ENCODE measurements at regions not wholly inside any gene's neighbourhood (a gene's known extent, or its start where the extent isn't known, plus 50 kb on each side); places are given as distances from the start of the nearest gene placed in this dataset.

GRCh38 chr9:642014-642413, 199.5 kb upstream of the DMRT1 start:
- Histone ChIP-seq H3K9ac (ENCODE audit: low read length) (no peak overlapping the region), H3K36me3 (ENCODE audit: control insufficient read depth in 1 of 2, insufficient read depth in 2 of 2, low read length in 2 of 2) (no peaks in the 10 kb centered on the region), H2BK120ac (ENCODE audit: insufficient read depth, low read length, poor library complexity) (no peak overlapping the region), H3K79me1 (ENCODE audit: low read length) (no peaks in the 10 kb centered on the region), H3K79me2 (ENCODE audit: control insufficient read depth, insufficient read depth, low read length, poor library complexity) (no peaks in the 10 kb centered on the region), H4K8ac (ENCODE audit: low read depth, low read length) (no peak overlapping the region), H3K4me3 (ENCODE audit: low read depth, low read length) (no peak overlapping the region), H3K23ac (ENCODE audit: low read length) (no peak overlapping the region), H3K18ac (ENCODE audit: low read length) (no peak overlapping the region), H3K9me3 (ENCODE audit: insufficient read depth, low read depth, low read length) (no peaks in the 10 kb centered on the region), H3K14ac (ENCODE audit: low read length) (no peak overlapping the region), H2AK5ac (ENCODE audit: low read length) (peak overlapping the region; percentile 37), H4K12ac (ENCODE audit: low read depth, low read length) (no peak overlapping the region), H4K91ac (ENCODE audit: low read depth, low read length) (no peak overlapping the region), H3K4me1 (ENCODE audit: control insufficient read depth in 1 of 2, insufficient read depth in 2 of 2, low read length in 2 of 2) (no peaks in the 10 kb centered on the region), H2BK12ac (ENCODE audit: low read length) (no peak overlapping the region), H2BK5ac (ENCODE audit: low read depth, low read length, poor library complexity) (no peak overlapping the region), H3K27me3 (ENCODE audit: insufficient read depth, low read length) (no peaks in the 10 kb centered on the region), H3K27ac (ENCODE audit: low read depth, low read length) (no peak overlapping the region), H3K4ac (ENCODE audit: low read depth, low read length) (no peak overlapping the region), H2AFZ (ENCODE audit: insufficient read depth, low read length, poor library complexity) (no peak overlapping the region), H3K4me2 (ENCODE audit: low read length) (no peak overlapping the region)
- WGBS (ENCODE audit: extremely low coverage, insufficient coverage, insufficient read length), result no CpG with 5 or more reads among the region's 6 CpGs
- no peak for DNase-seq

GRCh38 chr9:643966-644365, 197.5 kb upstream of the DMRT1 start:
- Histone ChIP-seq H4K12ac (ENCODE audit: low read depth, low read length) (no peak overlapping the region), H3K23ac (ENCODE audit: low read length) (no peak overlapping the region), H4K91ac (ENCODE audit: low read depth, low read length) (no peak overlapping the region), H3K4me2 (ENCODE audit: low read length) (no peak overlapping the region), H3K4me1 (ENCODE audit: control insufficient read depth in 1 of 2, insufficient read depth in 2 of 2, low read length in 2 of 2) (no peaks in the 10 kb centered on the region), H2BK120ac (ENCODE audit: insufficient read depth, low read length, poor library complexity) (no peak overlapping the region), H3K36me3 (ENCODE audit: control insufficient read depth in 1 of 2, insufficient read depth in 2 of 2, low read length in 2 of 2) (no peaks in the 10 kb centered on the region), H2AK5ac (ENCODE audit: low read length) (no peak overlapping the region), H4K8ac (ENCODE audit: low read depth, low read length) (no peak overlapping the region), H3K18ac (ENCODE audit: low read length) (no peak overlapping the region), H3K4me3 (ENCODE audit: low read depth, low read length) (no peak overlapping the region), H3K4ac (ENCODE audit: low read depth, low read length) (no peak overlapping the region), H3K14ac (ENCODE audit: low read length) (no peak overlapping the region), H2BK12ac (ENCODE audit: low read length) (no peak overlapping the region), H3K79me2 (ENCODE audit: control insufficient read depth, insufficient read depth, low read length, poor library complexity) (no peaks in the 10 kb centered on the region), H2BK5ac (ENCODE audit: low read depth, low read length, poor library complexity) (no peak overlapping the region), H3K9me3 (ENCODE audit: insufficient read depth, low read depth, low read length) (no peaks in the 10 kb centered on the region), H3K79me1 (ENCODE audit: low read length) (no peaks in the 10 kb centered on the region), H2AFZ (ENCODE audit: insufficient read depth, low read length, poor library complexity) (no peak overlapping the region), H3K9ac (ENCODE audit: low read length) (no peak overlapping the region), H3K27ac (ENCODE audit: low read depth, low read length) (no peak overlapping the region), H3K27me3 (ENCODE audit: insufficient read depth, low read length) (no peaks in the 10 kb centered on the region)
- WGBS (ENCODE audit: extremely low coverage, insufficient coverage, insufficient read length), result no CpG with 5 or more reads among the region's 5 CpGs
- no peak for DNase-seq

GRCh38 chr9:647522-647921, 194.0 kb upstream of the DMRT1 start:
- Histone ChIP-seq H4K12ac (ENCODE audit: low read depth, low read length) (no peak overlapping the region), H3K79me2 (ENCODE audit: control insufficient read depth, insufficient read depth, low read length, poor library complexity) (no peaks in the 10 kb centered on the region), H3K9ac (ENCODE audit: low read length) (no peak overlapping the region), H3K9me3 (ENCODE audit: insufficient read depth, low read depth, low read length) (no peaks in the 10 kb centered on the region), H2AK5ac (ENCODE audit: low read length) (no peak overlapping the region), H3K79me1 (ENCODE audit: low read length) (no peaks in the 10 kb centered on the region), H3K27ac (ENCODE audit: low read depth, low read length) (no peak overlapping the region), H4K8ac (ENCODE audit: low read depth, low read length) (no peak overlapping the region), H3K18ac (ENCODE audit: low read length) (no peak overlapping the region), H4K91ac (ENCODE audit: low read depth, low read length) (no peak overlapping the region), H3K4me3 (ENCODE audit: low read depth, low read length) (no peak overlapping the region), H3K4me2 (ENCODE audit: low read length) (no peak overlapping the region), H3K36me3 (ENCODE audit: control insufficient read depth in 1 of 2, insufficient read depth in 2 of 2, low read length in 2 of 2) (no peaks in the 10 kb centered on the region), H2BK120ac (ENCODE audit: insufficient read depth, low read length, poor library complexity) (no peak overlapping the region), H3K27me3 (ENCODE audit: insufficient read depth, low read length) (no peaks in the 10 kb centered on the region), H3K4me1 (ENCODE audit: control insufficient read depth in 1 of 2, insufficient read depth in 2 of 2, low read length in 2 of 2) (peaks cover 0 to 2% of the 10 kb centered on the region in 2 experiments), H3K23ac (ENCODE audit: low read length) (no peak overlapping the region), H3K14ac (ENCODE audit: low read length) (no peak overlapping the region), H3K4ac (ENCODE audit: low read depth, low read length) (no peak overlapping the region), H2BK12ac (ENCODE audit: low read length) (no peak overlapping the region), H2AFZ (ENCODE audit: insufficient read depth, low read length, poor library complexity) (no peak overlapping the region), H2BK5ac (ENCODE audit: low read depth, low read length, poor library complexity) (no peak overlapping the region)
- DNase-seq, result no peak
- no CpG with 5 or more reads among the region's 4 CpGs for WGBS (ENCODE audit: extremely low coverage, insufficient coverage, insufficient read length)

GRCh38 chr9:649128-650074, 192.1 kb upstream of the DMRT1 start:
- no CpG with 5 or more reads among the region's 9 CpGs for WGBS (ENCODE audit: extremely low coverage, insufficient coverage, insufficient read length)
- no peak overlapping the region for H2AK5ac ChIP-seq (ENCODE audit: low read length)

More at GRCh38 chr9:649128-650074, 192.1 kb upstream of the DMRT1 start:
- Histone ChIP-seq H4K8ac (ENCODE audit: low read depth, low read length) (no peak overlapping the region), H3K36me3 (ENCODE audit: control insufficient read depth in 1 of 2, insufficient read depth in 2 of 2, low read length in 2 of 2) (no peaks in the 10 kb centered on the region), H2AFZ (ENCODE audit: insufficient read depth, low read length, poor library complexity) (no peak overlapping the region), H3K4me1 (ENCODE audit: control insufficient read depth in 1 of 2, insufficient read depth in 2 of 2, low read length in 2 of 2) (peaks cover 0 to 2% of the 10 kb centered on the region in 2 experiments), H3K79me1 (ENCODE audit: low read length) (no peaks in the 10 kb centered on the region), H3K4me2 (ENCODE audit: low read length) (no peak overlapping the region), H3K4ac (ENCODE audit: low read depth, low read length) (no peak overlapping the region), H3K9me3 (ENCODE audit: insufficient read depth, low read depth, low read length) (no peaks in the 10 kb centered on the region), H3K9ac (ENCODE audit: low read length) (no peak overlapping the region), H4K91ac (ENCODE audit: low read depth, low read length) (no peak overlapping the region), H3K27me3 (ENCODE audit: insufficient read depth, low read length) (no peaks in the 10 kb centered on the region), H3K79me2 (ENCODE audit: control insufficient read depth, insufficient read depth, low read length, poor library complexity) (no peaks in the 10 kb centered on the region), H3K4me3 (ENCODE audit: low read depth, low read length) (no peak overlapping the region), H4K12ac (ENCODE audit: low read depth, low read length) (no peak overlapping the region), H3K18ac (ENCODE audit: low read length) (no peak overlapping the region), H3K23ac (ENCODE audit: low read length) (no peak overlapping the region), H2BK12ac (ENCODE audit: low read length) (no peak overlapping the region), H2BK5ac (ENCODE audit: low read depth, low read length, poor library complexity) (no peak overlapping the region), H3K14ac (ENCODE audit: low read length) (no peak overlapping the region), H3K27ac (ENCODE audit: low read depth, low read length) (no peak overlapping the region), H2BK120ac (ENCODE audit: insufficient read depth, low read length, poor library complexity) (no peak overlapping the region)
- DNase-seq, result no peak

All from trophoblast cell (in vitro differentiated cells and primary cell).